ENCODE measurements at regions not wholly inside any gene's neighbourhood (a gene's known extent, or its start where the extent isn't known, plus 50 kb on each side); places are given as distances from the start of the nearest gene placed in this dataset.
"Not testable (repeated sequence)": the region's sequence is repeated elsewhere in the genome, so short reads cannot be mapped to it uniquely, and the experiment has no call there.

DNA sequence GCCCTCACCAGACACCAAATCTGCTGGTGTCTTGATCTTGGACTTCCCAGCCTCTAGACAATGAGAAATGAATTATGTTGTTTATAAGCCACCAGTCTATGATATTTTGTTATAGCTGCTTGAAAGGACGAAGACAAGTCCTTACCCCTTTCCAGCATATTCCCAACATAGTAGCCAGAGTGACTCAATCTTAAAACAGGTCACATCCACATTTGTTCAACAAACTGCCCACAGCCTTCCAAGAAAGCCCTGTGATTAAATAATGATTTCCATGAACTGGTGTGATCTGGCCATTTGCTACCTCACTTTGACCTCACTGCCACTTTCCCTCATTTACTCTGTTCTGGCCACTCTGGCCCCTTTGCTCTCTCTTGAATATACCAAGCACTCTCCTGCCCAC is 193.7 kb upstream of the CFAP20DC start:
- Histone ChIP-seq H3K9me3 (ENCODE audit: control insufficient read depth, insufficient read depth, low read depth, low read length) (0 out of 2 replicates have a peak, but pooled peaks cover 2% of the 10 kb centered on the region), H3K27ac (ENCODE audit: low read depth, low read length) (no peak overlapping the region), H3K9ac (ENCODE audit: low read length) (no peak overlapping the region), H3K4me3 (ENCODE audit: low read depth, low read length) (no peak overlapping the region), H3K27me3 (ENCODE audit: control insufficient read depth, insufficient read depth, low read length) (no peaks in the 10 kb centered on the region), H3K36me3 (ENCODE audit: control insufficient read depth, insufficient read depth, low read length) (no peaks in the 10 kb centered on the region), H3K4me1 (ENCODE audit: control insufficient read depth, insufficient read depth, low read length) (peaks cover 9% of the 10 kb centered on the region)

DNA sequence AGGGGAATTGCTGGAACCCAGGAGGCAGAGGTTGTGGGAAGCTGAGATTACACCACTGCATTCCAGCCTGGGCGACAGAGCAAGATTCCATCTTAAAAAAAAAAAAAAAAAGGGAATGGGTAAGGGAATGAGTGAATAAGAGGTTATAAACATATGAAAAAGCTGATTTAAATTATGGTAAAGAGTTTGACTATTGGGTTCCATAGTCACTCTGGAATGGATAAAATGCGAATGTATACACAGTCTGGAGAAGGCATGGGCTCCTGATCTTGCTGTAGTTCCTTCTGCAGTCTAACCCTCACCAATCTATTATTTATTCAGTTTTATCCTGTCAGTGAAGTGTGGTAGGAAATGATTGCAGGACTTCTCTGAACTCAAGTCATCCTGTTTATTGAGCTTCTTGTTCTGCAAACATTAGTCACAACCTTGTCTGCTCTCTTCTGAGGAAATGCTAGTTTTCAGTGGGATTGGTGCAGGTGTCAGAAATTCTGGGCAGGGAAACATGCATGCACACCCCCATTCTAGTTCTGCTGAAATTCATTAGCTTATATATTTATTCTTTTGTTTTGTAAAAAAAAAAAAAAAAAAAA is 190.9 kb upstream of the CFAP20DC start:
- Histone ChIP-seq H3K9ac (ENCODE audit: low read length) (no peak overlapping the region), H3K27ac (ENCODE audit: low read depth, low read length) (no peak overlapping the region), H3K4me1 (ENCODE audit: control insufficient read depth, insufficient read depth, low read length) (peaks cover 2% of the 10 kb centered on the region; the same call in 1 of the 2 replicates), H3K9me3 (ENCODE audit: control insufficient read depth, insufficient read depth, low read depth, low read length) (0 out of 2 replicates have a peak, but pooled peaks cover 5% of the 10 kb centered on the region), H3K36me3 (ENCODE audit: control insufficient read depth, insufficient read depth, low read length) (no peaks in the 10 kb centered on the region), H3K4me3 (ENCODE audit: low read depth, low read length) (no peak overlapping the region), H3K27me3 (ENCODE audit: control insufficient read depth, insufficient read depth, low read length) (no peaks in the 10 kb centered on the region)

DNA sequence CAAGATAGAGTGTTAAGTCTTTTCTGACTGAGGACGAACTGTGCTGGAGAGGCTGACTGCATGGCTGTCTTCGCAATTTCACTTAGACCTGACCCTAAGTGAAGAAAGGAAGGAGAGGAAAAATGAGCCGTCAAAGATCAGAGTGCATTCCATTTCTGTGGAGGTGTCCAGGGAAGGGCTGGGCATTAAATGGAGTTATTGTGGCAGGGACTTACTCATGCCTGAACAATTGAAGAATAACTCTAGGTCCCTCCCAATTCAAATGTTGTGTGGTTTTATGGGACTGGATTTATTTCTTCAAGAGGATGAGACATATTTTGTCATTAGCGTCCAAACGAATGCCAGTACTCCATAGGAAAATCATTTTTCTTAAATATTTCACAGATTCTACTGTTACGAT is 187.3 kb upstream of the CFAP20DC start:
- Histone ChIP-seq H3K4me1 (ENCODE audit: control insufficient read depth, insufficient read depth, low read length) (no peaks in the 10 kb centered on the region), H3K4me3 (ENCODE audit: low read depth, low read length) (no peak overlapping the region), H3K36me3 (ENCODE audit: control insufficient read depth, insufficient read depth, low read length) (no peaks in the 10 kb centered on the region), H3K9ac (ENCODE audit: low read length) (no peak overlapping the region), H3K27ac (ENCODE audit: low read depth, low read length) (no peak overlapping the region), H3K9me3 (ENCODE audit: control insufficient read depth, insufficient read depth, low read depth, low read length) (peaks cover 7% of the 10 kb centered on the region; the same call in 1 of the 2 replicates), H3K27me3 (ENCODE audit: control insufficient read depth, insufficient read depth, low read length) (no peaks in the 10 kb centered on the region)

DNA sequence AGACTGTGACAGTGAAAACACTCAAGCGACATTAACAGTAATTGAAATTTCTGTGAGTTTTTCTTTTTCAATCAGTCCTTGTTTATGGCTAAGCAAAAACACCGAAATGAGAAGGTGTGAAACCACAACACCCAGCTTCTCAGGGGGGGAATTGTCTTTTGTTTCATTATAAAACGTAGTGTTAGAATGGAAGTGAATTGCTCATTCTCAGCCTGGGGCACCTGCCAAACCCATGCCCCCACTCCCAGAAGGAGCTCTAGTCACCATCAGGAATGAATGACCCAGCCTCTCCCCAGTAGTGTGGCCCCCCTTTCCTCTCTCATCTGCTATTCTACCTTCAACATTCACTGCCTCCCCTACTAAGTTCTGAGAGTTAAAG is 185.8 kb upstream of the CFAP20DC start:
- Histone ChIP-seq H3K36me3 (ENCODE audit: control insufficient read depth, insufficient read depth, low read length) (no peaks in the 10 kb centered on the region), H3K27me3 (ENCODE audit: control insufficient read depth, insufficient read depth, low read length) (no peaks in the 10 kb centered on the region), H3K9me3 (ENCODE audit: control insufficient read depth, insufficient read depth, low read depth, low read length) (peaks cover 20% of the 10 kb centered on the region), H3K4me1 (ENCODE audit: control insufficient read depth, insufficient read depth, low read length) (no peaks in the 10 kb centered on the region), H3K27ac (ENCODE audit: low read depth, low read length) (no peak overlapping the region), H3K9ac (ENCODE audit: low read length) (no peak overlapping the region), H3K4me3 (ENCODE audit: low read depth, low read length) (no peak overlapping the region)

DNA sequence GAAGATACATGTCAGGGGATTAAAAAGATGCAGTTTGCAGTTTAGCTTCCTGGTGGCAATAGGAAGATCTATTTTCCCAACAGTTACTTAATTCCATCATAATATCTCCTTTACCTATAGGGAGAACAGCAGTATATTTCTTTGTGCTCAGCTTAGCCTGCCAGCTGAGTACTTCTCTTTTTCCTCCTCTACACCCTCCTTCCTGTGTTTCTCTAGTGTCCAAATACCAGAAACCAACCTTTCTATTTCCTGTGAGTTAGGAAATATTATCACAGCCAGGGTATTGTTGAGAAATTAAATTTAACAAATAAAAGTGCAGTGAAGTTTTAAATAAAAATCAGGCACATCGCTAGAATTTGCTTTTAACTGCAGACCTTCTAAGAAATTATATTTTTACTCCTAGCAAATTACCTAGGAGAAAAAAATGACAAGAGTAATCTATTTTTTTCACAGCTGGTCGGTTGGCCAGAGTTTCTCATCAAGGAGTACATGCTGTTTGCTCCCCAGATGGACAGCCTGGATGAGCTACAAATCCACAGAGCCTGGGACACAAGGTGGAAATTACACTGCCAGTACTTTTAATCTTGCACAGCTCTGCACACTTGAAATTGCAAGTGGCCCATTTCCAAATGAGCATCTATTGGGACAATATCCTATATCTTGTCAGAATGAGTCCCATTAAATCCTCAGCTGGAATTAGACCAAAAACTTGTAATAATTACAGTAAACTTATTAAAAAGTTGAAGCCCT is 185.2 kb upstream of the CFAP20DC start:
- H3K4me3 ChIP-seq (ENCODE audit: low read depth, low read length): no peak overlapping the region
- H3K9me3 ChIP-seq (ENCODE audit: control insufficient read depth, insufficient read depth, low read depth, low read length): peaks cover 22% of the 10 kb centered on the region
- H3K9ac ChIP-seq (ENCODE audit: low read length): no peak overlapping the region
- H3K36me3 ChIP-seq (ENCODE audit: control insufficient read depth, insufficient read depth, low read length): no peaks in the 10 kb centered on the region
- H3K4me1 ChIP-seq (ENCODE audit: control insufficient read depth, insufficient read depth, low read length): no peaks in the 10 kb centered on the region
- no peaks in the 10 kb centered on the region for H3K27me3 ChIP-seq (ENCODE audit: control insufficient read depth, insufficient read depth, low read length)
- no peak overlapping the region for H3K27ac ChIP-seq (ENCODE audit: low read depth, low read length)

DNA sequence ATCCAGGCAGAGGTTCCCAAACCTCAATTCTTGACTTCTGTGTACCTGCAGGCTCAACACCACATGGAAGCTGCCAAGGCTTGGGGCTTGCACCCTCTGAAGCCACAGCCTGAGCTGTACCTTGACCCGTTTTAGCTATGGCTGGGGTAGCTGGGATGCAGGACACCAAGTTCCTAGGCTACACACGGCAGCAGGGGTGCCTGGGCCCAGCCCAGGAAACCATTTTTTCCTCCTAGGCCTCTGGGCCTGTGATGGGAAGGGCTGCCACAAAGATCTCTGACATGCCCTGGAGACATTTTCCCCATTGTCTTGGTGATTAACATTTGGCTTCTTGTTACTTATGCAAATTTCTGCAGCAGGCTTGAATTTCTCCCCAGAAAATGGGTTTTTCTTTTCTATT is 180.6 kb upstream of the CFAP20DC start:
- H3K27ac ChIP-seq (ENCODE audit: low read depth, low read length); H3K4me1 ChIP-seq (ENCODE audit: control insufficient read depth, insufficient read depth, low read length); H3K4me3 ChIP-seq (ENCODE audit: low read depth, low read length); H3K9ac ChIP-seq (ENCODE audit: low read length); H3K36me3 ChIP-seq (ENCODE audit: control insufficient read depth, insufficient read depth, low read length); H3K27me3 ChIP-seq (ENCODE audit: control insufficient read depth, insufficient read depth, low read length): not testable (repeated sequence)
- H3K9me3 ChIP-seq (ENCODE audit: control insufficient read depth, insufficient read depth, low read depth, low read length): peaks cover 29% of the 10 kb centered on the region

DNA sequence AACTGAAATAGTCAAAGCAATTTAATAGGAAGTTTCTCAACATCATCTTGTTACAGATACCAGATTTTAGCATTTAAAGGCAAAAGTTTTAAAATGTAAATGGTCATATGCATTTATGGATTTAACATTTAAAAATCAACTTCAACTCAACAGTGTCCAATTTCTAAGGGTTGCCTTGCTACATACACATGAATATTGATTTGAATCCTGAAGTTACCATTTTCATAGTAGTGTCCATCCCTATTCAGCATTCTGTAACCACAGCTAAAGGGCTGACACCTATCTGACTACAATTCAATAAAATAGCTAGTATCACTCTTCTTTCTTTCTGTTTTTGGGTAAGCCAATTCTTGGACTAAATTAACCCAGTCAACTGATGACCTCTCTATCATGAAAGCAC is 164.0 kb upstream of the CFAP20DC start:
- Histone ChIP-seq H3K9me3 (ENCODE audit: control insufficient read depth, insufficient read depth, low read depth, low read length) (no peaks in the 10 kb centered on the region), H3K9ac (ENCODE audit: low read length) (no peak overlapping the region), H3K27me3 (ENCODE audit: control insufficient read depth, insufficient read depth, low read length) (no peaks in the 10 kb centered on the region), H3K36me3 (ENCODE audit: control insufficient read depth, insufficient read depth, low read length) (no peaks in the 10 kb centered on the region), H3K4me3 (ENCODE audit: low read depth, low read length) (no peak overlapping the region), H3K27ac (ENCODE audit: low read depth, low read length) (no peak overlapping the region), H3K4me1 (ENCODE audit: control insufficient read depth, insufficient read depth, low read length) (no peaks in the 10 kb centered on the region)

DNA sequence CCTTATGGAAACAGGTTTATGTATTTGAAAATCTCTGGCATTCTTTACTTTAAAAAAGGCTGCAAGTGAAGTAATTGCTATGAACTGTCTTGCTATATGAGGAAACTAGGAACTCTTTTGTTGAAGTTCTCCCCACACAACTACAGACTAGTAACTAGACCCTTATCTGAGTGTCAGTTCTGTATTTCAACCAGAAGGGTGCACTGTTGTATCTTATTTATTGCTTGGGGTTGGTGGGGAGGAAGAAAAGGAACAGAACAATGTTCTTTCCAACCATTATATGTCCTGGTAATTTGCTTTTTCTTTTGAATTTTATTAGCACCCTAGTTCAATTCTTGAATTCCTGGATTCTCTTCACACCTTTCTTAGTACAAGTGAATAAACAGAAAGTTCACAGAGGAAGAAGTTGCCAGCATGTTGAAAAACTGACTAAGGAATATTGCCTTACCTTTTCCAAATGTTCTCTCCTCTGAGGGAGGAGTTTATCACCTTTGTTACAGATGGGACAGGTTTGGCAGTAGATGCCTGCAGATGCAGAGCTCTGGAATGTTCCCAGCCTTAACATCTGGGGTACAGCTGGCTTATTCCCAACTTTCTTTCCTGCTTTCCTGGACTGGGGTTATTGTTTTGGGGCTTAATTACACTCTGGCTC is 162.4 kb upstream of the CFAP20DC start:
- Histone ChIP-seq H3K9me3 (ENCODE audit: control insufficient read depth, insufficient read depth, low read depth, low read length) (no peaks in the 10 kb centered on the region), H3K4me1 (ENCODE audit: control insufficient read depth, insufficient read depth, low read length) (no peaks in the 10 kb centered on the region), H3K9ac (ENCODE audit: low read length) (no peak overlapping the region), H3K36me3 (ENCODE audit: control insufficient read depth, insufficient read depth, low read length) (no peaks in the 10 kb centered on the region), H3K27me3 (ENCODE audit: control insufficient read depth, insufficient read depth, low read length) (no peaks in the 10 kb centered on the region), H3K27ac (ENCODE audit: low read depth, low read length) (no peak overlapping the region), H3K4me3 (ENCODE audit: low read depth, low read length) (no peak overlapping the region)

DNA sequence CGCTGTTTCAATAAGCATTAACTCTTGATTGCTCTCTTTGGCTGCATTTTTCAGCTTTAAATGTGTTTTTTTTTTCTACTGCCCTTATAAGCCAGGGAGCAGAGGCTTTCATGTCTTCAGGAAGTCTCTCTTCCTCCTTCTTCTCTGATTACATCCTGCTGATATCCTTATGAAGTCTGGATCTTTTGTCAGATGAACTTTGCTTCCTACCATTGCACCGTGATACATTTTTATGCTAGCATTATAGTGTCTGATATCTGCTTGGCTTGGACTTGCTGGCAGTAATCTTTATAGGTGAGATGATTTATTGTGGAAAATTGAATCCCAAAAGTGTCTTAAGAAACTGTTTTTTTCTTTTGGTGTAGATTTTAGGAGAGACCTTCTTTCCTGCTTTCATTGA is 160.4 kb upstream of the CFAP20DC start:
- Histone ChIP-seq H3K4me1 (ENCODE audit: control insufficient read depth, insufficient read depth, low read length) (no peaks in the 10 kb centered on the region), H3K4me3 (ENCODE audit: low read depth, low read length) (no peak overlapping the region), H3K9ac (ENCODE audit: low read length) (no peak overlapping the region), H3K36me3 (ENCODE audit: control insufficient read depth, insufficient read depth, low read length) (no peaks in the 10 kb centered on the region), H3K27ac (ENCODE audit: low read depth, low read length) (no peak overlapping the region), H3K27me3 (ENCODE audit: control insufficient read depth, insufficient read depth, low read length) (no peaks in the 10 kb centered on the region), H3K9me3 (ENCODE audit: control insufficient read depth, insufficient read depth, low read depth, low read length) (no peaks in the 10 kb centered on the region)

DNA sequence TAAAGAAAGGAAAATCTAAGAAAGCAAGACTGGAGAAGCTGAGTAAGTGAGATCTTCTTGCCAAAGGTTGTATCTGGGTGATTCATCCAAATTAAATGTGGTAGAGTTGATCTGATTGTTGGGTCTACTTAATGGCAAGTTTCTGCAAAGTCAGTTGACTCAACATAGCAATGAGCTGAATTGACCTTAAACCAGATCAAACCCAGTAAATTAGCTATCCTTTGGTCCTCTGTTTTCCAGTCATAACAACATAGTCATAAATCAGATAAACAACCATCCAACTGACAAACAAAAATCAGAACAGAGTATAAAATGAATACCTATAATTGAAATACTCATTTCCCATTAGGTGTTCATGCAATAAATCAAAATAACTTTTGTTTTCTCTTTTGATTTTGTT is 142.6 kb upstream of the CFAP20DC start:
- Histone ChIP-seq H3K27ac (ENCODE audit: low read depth, low read length) (no peak overlapping the region), H3K4me3 (ENCODE audit: low read depth, low read length) (no peak overlapping the region), H3K36me3 (ENCODE audit: control insufficient read depth, insufficient read depth, low read length) (no peaks in the 10 kb centered on the region), H3K27me3 (ENCODE audit: control insufficient read depth, insufficient read depth, low read length) (no peaks in the 10 kb centered on the region), H3K4me1 (ENCODE audit: control insufficient read depth, insufficient read depth, low read length) (peaks cover 7% of the 10 kb centered on the region; the same call in 1 of the 2 replicates), H3K9ac (ENCODE audit: low read length) (no peak overlapping the region), H3K9me3 (ENCODE audit: control insufficient read depth, insufficient read depth, low read depth, low read length) (no peaks in the 10 kb centered on the region)

DNA sequence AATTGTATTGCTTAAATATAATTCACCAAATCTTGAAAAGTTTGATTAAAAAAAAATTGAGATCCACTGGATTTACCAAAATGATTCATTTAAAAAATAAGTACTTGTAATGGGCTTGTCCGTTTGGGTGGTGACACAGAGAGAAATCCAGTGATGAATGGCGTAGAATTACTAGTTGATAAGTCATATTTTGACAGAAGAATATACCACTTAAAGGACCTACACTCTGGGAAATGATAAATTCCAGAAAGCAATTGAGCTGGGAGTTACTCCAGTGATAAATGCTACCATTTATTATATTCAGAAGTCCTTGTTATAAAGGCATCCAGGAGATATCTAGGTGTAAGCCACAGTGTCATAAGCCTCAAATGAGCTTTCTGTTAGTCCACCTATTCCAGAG is 141.8 kb upstream of the CFAP20DC start:
- Histone ChIP-seq H3K27me3 (ENCODE audit: control insufficient read depth, insufficient read depth, low read length) (no peaks in the 10 kb centered on the region), H3K9me3 (ENCODE audit: control insufficient read depth, insufficient read depth, low read depth, low read length) (no peaks in the 10 kb centered on the region), H3K9ac (ENCODE audit: low read length) (no peak overlapping the region), H3K4me1 (ENCODE audit: control insufficient read depth, insufficient read depth, low read length) (peaks cover 7% of the 10 kb centered on the region; the same call in 1 of the 2 replicates), H3K27ac (ENCODE audit: low read depth, low read length) (no peak overlapping the region), H3K4me3 (ENCODE audit: low read depth, low read length) (no peak overlapping the region), H3K36me3 (ENCODE audit: control insufficient read depth, insufficient read depth, low read length) (no peaks in the 10 kb centered on the region)
